NB4 (cell line): ENCODE measurements at regions not wholly inside any gene's neighbourhood (a gene's known extent, or its start where the extent isn't known, plus 50 kb on each side); places are given as distances from the start of the nearest gene placed in this dataset.

ENCODE experiments used
- DNase-seq: peaks from one replicate; pipeline ENCODE4 v3.0.0; 2010; ENCODE audit warnings: low read depth
- H3K4me3 ChIP-seq: one replicate; pipeline ENCODE4 v1.5.1; 2011; ENCODE audit warnings: mild to moderate bottlenecking, low read depth, low read length, moderate library complexity
- MYC ChIP-seq: IDR thresholded peaks from 2 replicates; pipeline ENCODE4 v1.6.1; 2011; ENCODE audit warnings: low read depth, low read length
- POLR2A ChIP-seq: IDR thresholded peaks from 2 replicates; pipeline ENCODE4 v1.6.1; 2011; ENCODE audit warnings: mild to moderate bottlenecking; ENCODE audit not compliant: insufficient read length; ENCODE audit errors: extremely low read depth
- TF ChIP-seq, protein P1 (sequence below): IDR thresholded peaks from 2 replicates; pipeline ENCODE4 v1.6.1; 2011; ENCODE audit warnings: low read depth, low read length
- TF ChIP-seq, protein P2 (sequence below): IDR thresholded peaks from one replicate; pipeline ENCODE4 v1.5.1; 2012; ENCODE audit warnings: low read depth, low read length

DNA sequence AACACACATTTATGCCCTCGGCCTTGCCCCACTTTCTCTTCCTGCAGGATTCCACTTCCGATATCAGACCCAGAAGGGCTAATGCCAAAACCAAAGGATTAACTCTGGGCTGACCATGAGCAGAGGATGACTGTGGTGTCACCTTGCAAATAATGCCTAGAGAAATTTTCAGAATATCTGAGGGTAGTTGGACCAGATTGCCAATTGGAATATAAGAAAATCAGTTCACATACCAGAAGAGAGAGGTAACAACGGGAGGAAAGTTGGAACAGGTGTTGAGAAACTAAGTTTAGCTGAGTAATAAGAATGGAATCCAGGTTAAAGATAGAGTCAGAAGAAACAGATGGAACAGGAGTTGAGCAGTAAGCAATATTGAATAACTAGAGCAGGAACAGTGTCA, 232.7 kb upstream of the UBE2E3 start:
- DNase-seq: no peak
- no peak overlapping the region for H3K4me3 ChIP-seq
- TF ChIP-seq POLR2A (no peak), MYC (no peak)
- TF ChIP-seq, protein P1, sequence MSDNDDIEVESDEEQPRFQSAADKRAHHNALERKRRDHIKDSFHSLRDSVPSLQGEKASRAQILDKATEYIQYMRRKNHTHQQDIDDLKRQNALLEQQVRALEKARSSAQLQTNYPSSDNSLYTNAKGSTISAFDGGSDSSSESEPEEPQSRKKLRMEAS: no peak
- TF ChIP-seq, protein P2, sequence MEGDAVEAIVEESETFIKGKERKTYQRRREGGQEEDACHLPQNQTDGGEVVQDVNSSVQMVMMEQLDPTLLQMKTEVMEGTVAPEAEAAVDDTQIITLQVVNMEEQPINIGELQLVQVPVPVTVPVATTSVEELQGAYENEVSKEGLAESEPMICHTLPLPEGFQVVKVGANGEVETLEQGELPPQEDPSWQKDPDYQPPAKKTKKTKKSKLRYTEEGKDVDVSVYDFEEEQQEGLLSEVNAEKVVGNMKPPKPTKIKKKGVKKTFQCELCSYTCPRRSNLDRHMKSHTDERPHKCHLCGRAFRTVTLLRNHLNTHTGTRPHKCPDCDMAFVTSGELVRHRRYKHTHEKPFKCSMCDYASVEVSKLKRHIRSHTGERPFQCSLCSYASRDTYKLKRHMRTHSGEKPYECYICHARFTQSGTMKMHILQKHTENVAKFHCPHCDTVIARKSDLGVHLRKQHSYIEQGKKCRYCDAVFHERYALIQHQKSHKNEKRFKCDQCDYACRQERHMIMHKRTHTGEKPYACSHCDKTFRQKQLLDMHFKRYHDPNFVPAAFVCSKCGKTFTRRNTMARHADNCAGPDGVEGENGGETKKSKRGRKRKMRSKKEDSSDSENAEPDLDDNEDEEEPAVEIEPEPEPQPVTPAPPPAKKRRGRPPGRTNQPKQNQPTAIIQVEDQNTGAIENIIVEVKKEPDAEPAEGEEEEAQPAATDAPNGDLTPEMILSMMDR: no peak

DNA sequence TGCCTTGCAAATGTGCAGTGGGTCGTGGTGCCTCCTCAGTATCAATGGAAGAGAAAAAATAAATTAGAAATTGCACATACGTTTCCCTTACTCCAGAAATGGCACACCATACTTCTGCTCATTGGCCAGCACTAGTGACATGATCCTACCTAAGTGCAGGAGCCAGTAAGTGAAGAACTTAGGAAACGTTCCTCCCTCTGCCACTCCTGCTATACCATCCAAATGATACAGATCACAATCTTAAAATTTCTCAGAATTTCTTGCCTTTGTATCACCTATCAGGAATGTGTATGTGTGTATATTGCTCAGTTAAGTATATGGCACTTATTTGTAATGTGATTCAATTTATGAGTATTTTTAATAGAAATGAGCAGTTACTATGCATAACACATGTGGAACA, 237.0 kb upstream of the UBE2E3 start:
- no peak overlapping the region for H3K4me3 ChIP-seq
- DNase-seq: no peak
- TF ChIP-seq, protein P1: no peak
- TF ChIP-seq MYC: no peak
- no peak for TF ChIP-seq POLR2A
- TF ChIP-seq, protein P2: no peak

DNA sequence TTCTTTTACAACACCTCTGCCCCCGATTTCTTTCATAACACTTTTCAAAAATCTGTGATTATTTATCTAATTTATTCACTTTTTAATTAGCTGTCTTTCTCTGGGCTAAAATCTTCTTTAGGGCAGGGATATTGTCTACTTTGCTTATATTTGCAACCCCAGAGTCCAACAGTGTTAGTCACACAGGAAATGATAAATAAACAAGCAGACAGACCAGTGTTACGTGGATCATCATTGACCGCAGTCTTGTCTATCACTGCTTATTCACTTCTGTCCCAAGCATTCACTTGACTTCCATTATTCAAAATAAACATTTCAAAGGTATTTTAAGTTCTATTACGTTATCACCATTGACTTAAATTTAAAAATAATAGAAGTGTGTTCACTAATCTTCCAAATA, 237.6 kb upstream of the UBE2E3 start:
- no peak for DNase-seq
- no peak overlapping the region for H3K4me3 ChIP-seq
- no peak for TF ChIP-seq MYC
- TF ChIP-seq POLR2A: no peak
- TF ChIP-seq, protein P1: no peak
- TF ChIP-seq, protein P2: no peak

DNA sequence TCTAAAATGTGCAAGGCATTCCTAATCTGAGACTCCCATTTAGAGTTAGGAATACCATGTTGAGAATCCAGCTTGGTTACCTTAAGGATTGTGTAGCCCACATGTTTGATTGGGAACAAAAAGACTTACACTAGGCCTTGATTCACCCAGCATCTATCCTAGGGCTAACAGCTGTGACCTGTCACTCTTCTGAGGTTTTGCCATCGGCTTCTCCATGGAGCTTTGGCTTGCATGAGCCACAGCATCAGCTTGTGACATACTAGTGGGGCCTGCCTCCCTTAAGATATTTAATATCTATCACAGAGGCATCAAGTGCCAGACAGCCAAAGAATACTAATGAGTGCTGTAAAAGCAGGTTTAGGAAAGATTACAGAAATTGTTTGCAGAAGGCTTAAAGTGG, 241.3 kb upstream of the UBE2E3 start:
- DNase-seq: no peak

DNA sequence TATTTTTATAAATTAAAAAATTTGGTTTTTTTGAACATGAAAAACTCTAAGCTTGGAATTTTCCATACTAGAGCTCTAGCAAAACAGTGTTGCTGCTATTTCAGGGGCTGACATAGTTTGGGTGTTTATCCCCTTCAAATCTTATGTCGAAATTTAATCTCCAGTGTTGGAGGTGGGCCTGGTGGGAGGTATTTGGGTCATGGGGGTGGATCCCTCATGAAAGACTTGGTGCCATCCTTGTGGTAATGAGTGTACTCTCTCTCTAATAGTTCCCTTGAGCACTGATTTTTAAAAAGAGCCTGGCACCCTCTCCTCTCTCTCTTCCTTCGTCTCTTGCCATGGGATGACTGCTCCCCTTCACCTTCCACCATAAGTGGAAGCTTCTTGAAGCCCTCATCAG, 244.6 kb upstream of the UBE2E3 start:
- TF ChIP-seq POLR2A: no peak
- TF ChIP-seq, protein P1: no peak
- no peak for TF ChIP-seq MYC
- TF ChIP-seq, protein P2: no peak
- DNase-seq: no peak
- no peak overlapping the region for H3K4me3 ChIP-seq

More for the DNA sequence above, 241.3 kb upstream of the UBE2E3 start:
- no peak overlapping the region for H3K4me3 ChIP-seq
- TF ChIP-seq, protein P1: no peak
- TF ChIP-seq, protein P2: no peak
- TF ChIP-seq POLR2A (no peak), MYC (no peak)

DNA sequence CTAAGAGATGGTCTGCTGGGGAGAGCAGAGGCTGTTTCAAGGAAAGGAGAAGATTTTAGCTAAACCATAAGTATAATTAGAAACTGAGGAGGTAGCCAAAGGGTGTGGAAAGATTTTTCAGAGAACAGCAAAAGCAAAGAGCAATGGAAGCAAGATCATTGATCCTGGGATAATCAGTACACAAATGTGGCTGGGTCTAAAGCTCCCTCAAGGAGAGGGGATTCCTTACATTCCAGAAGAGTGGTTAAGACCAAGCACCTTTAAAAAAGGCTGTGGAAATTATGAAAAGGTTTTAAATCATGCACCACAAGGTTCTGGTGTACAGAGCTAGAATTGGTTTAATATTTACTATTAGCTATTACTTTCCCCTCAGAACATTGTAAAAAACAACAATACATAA, 246.0 kb upstream of the UBE2E3 start:
- no peak for DNase-seq
- TF ChIP-seq, protein P1: no peak
- TF ChIP-seq MYC: no peak
- TF ChIP-seq, protein P2: no peak
- TF ChIP-seq POLR2A: no peak
- H3K4me3 ChIP-seq: no peak overlapping the region
